H9 (cell line): ENCODE measurements at regions not wholly inside any gene's neighbourhood (a gene's known extent, or its start where the extent isn't known, plus 50 kb on each side); places are given as distances from the start of the nearest gene placed in this dataset.
"Not testable (repeated sequence)": the region's sequence is repeated elsewhere in the genome, so short reads cannot be mapped to it uniquely, and the experiment has no call there.

Source experiments
- DNase-seq: peaks from one replicate; pipeline ENCODE4 v3.0.0-alpha.2; 2017
- H2AFZ ChIP-seq: one replicate; pipeline ENCODE4 v1.6.1; 2013; ENCODE audit warnings: mild to moderate bottlenecking, low read length, control low read depth, moderate library complexity
- H2AK5ac ChIP-seq: 2 replicates; pipeline ENCODE4 v1.6.1; 2013; ENCODE audit warnings: low read length, control low read depth, mixed read lengths; ENCODE audit not compliant: insufficient read length
- H2BK120ac ChIP-seq: one replicate; pipeline ENCODE4 v1.6.1; 2013; ENCODE audit warnings: low read depth, mild to moderate bottlenecking, low read length, control low read depth, inconsistent platforms; ENCODE audit not compliant: poor library complexity, severe bottlenecking
- H2BK12ac ChIP-seq: 2 replicates; pipeline ENCODE4 v1.6.1; 2013; ENCODE audit warnings: low read length, control low read depth, mixed read lengths, low read depth; ENCODE audit not compliant: insufficient read length
- H2BK15ac ChIP-seq: 2 replicates; pipeline ENCODE4 v1.6.1; 2013; ENCODE audit warnings: low read depth, low read length, control low read depth
- H2BK20ac ChIP-seq: one replicate; pipeline ENCODE4 v1.6.1; 2013; ENCODE audit warnings: low read depth, mild to moderate bottlenecking, low read length, control low read depth, inconsistent platforms; ENCODE audit not compliant: poor library complexity, severe bottlenecking
- H2BK5ac ChIP-seq: 2 replicates; pipeline ENCODE4 v1.6.1; 2013; ENCODE audit warnings: low read length, control low read depth, mixed read lengths; ENCODE audit not compliant: insufficient read length
- H3K14ac ChIP-seq: 2 replicates; pipeline ENCODE4 v1.6.1; 2013; ENCODE audit warnings: low read length, control low read depth; ENCODE audit not compliant: insufficient read depth
- H3K18ac ChIP-seq: 2 replicates; pipeline ENCODE4 v1.6.1; 2013; ENCODE audit warnings: low read depth, mild to moderate bottlenecking, mixed read lengths, low read length, control low read depth; ENCODE audit not compliant: insufficient read length
- H3K23ac ChIP-seq: 2 replicates; pipeline ENCODE4 v1.6.1; 2013; ENCODE audit warnings: low read length, control low read depth, mixed read lengths, low read depth; ENCODE audit not compliant: insufficient read length
- H3K23me2 ChIP-seq: 2 replicates; pipeline ENCODE4 v1.6.1; 2013; ENCODE audit warnings: low read depth, mild to moderate bottlenecking, mixed read lengths, low read length, control low read depth; ENCODE audit not compliant: insufficient read length, poor library complexity, severe bottlenecking
- H3K27ac ChIP-seq: 2 replicates; pipeline ENCODE4 v1.5.1; 2013; ENCODE audit warnings: low read length, control low read depth, mixed read lengths, low read depth; ENCODE audit not compliant: insufficient read length
- H3K27me3 ChIP-seq: 2 replicates; pipeline ENCODE4 v1.6.1; 2013; ENCODE audit warnings: low read length, control low read depth, inconsistent platforms; ENCODE audit not compliant: insufficient read depth
- H3K4ac ChIP-seq: 2 replicates; pipeline ENCODE4 v1.6.1; 2013; ENCODE audit warnings: low read depth, mild to moderate bottlenecking, control low read depth, inconsistent platforms, low read length, moderate library complexity
- H3K4me1 ChIP-seq: 2 replicates; pipeline ENCODE4 v1.6.1; 2013; ENCODE audit warnings: low read length, control low read depth, inconsistent platforms; ENCODE audit not compliant: insufficient read depth
- H3K4me2 ChIP-seq: 2 replicates; pipeline ENCODE4 v1.6.1; 2013; ENCODE audit warnings: low read length, control low read depth, mixed read lengths; ENCODE audit not compliant: insufficient read length, insufficient read depth
- H3K56ac ChIP-seq: 2 replicates; pipeline ENCODE4 v1.6.1; 2013; ENCODE audit warnings: low read depth, mild to moderate bottlenecking, mixed read lengths, low read length, control low read depth; ENCODE audit not compliant: insufficient read length
- H3K79me1 ChIP-seq: 2 replicates; pipeline ENCODE4 v1.6.1; 2013; ENCODE audit warnings: low read depth, mild to moderate bottlenecking, moderate library complexity, low read length, control low read depth, inconsistent platforms; ENCODE audit not compliant: insufficient read depth, poor library complexity, severe bottlenecking
- H3K79me2 ChIP-seq: 2 replicates; pipeline ENCODE4 v1.6.1; 2013; ENCODE audit warnings: low read length, control low read depth, inconsistent platforms; ENCODE audit not compliant: insufficient read depth
- H3K9ac ChIP-seq: 2 replicates; pipeline ENCODE4 v1.6.1; 2013; ENCODE audit warnings: low read length, control low read depth, mixed read lengths; ENCODE audit not compliant: insufficient read length; ENCODE audit errors: extremely low read depth
- H3K9me3 ChIP-seq: one replicate; pipeline ENCODE4 v1.6.1; 2013; ENCODE audit warnings: low read depth, low read length, inconsistent platforms; ENCODE audit not compliant: control insufficient read depth
- H3T11ph ChIP-seq: one replicate; pipeline ENCODE4 v1.6.1; 2013; ENCODE audit warnings: mild to moderate bottlenecking, low read length, control low read depth, inconsistent platforms
- H4K20me1 ChIP-seq: one replicate; pipeline ENCODE4 v1.6.1; 2013; ENCODE audit not compliant: control insufficient read depth, insufficient read length, insufficient read depth
- H4K5ac ChIP-seq: 2 replicates; pipeline ENCODE4 v1.6.1; 2013; ENCODE audit warnings: low read depth, mild to moderate bottlenecking, mixed read lengths, low read length, control low read depth; ENCODE audit not compliant: insufficient read length
- H4K8ac ChIP-seq: replicated peaks from 2 replicates; pipeline ENCODE4 v1.6.1; 2013; ENCODE audit warnings: low read length, control low read depth, mixed read lengths, low read depth; ENCODE audit not compliant: insufficient read length
- H4K91ac ChIP-seq: 2 replicates; pipeline ENCODE4 v1.6.1; 2013; ENCODE audit warnings: low read depth, mild to moderate bottlenecking, moderate library complexity, mixed read lengths, low read length, control low read depth; ENCODE audit not compliant: insufficient read length
- H3K27ac Mint-ChIP-seq, 3 experiments: 2 replicates in 2 of 3; 3 replicates in 1 of 3; pipeline ENCODE4 v1.8.0; 2020 to 2021; ENCODE audit warnings: mixed read lengths in 3 of 3, mild to moderate bottlenecking in 1 of 3, moderate library complexity in 1 of 3
- H3K27me3 Mint-ChIP-seq: 2 replicates; pipeline ENCODE4 v1.8.0; 2021; ENCODE audit warnings: low read depth, mild to moderate bottlenecking, moderate library complexity, mixed read lengths
- H3K36me3 Mint-ChIP-seq, 3 experiments: 2 replicates in 2 of 3; 3 replicates in 1 of 3; pipeline ENCODE4 v1.8.0; 2020 to 2021; ENCODE audit warnings: low read depth in 3 of 3, mixed read lengths in 3 of 3; ENCODE audit not compliant: insufficient read depth in 1 of 3
- H3K4me1 Mint-ChIP-seq, 2 experiments: 2 replicates each; pipeline ENCODE4 v1.8.0; 2020; ENCODE audit warnings: mixed read lengths in 2 of 2
- H3K4me3 Mint-ChIP-seq, 2 experiments: 2 replicates in 1 of 2; 3 replicates in 1 of 2; pipeline ENCODE4 v1.8.0; 2020 to 2021; ENCODE audit warnings: mild to moderate bottlenecking in 2 of 2, mixed read lengths in 2 of 2, moderate library complexity in 1 of 2
- H3K9me3 Mint-ChIP-seq, 2 experiments: 2 replicates in 1 of 2; 3 replicates in 1 of 2; pipeline ENCODE4 v1.8.0; 2020; ENCODE audit warnings: mild to moderate bottlenecking in 2 of 2, mixed read lengths in 2 of 2, moderate library complexity in 1 of 2
- WGBS: extraction: QIAGEN DNeasy Blood & Tissue Kit; methylation state at CpG from one replicate; pipeline ENCODE4 v1.1.7; 2013; ENCODE audit warnings: missing lambda C conversion rate, low lambda C conversion rate, mixed read lengths; ENCODE audit not compliant: insufficient read length; ENCODE audit errors: extremely low coverage; 5-methylcytosine and 5-hydroxymethylcytosine counted together
- TF ChIP-seq, protein P1 (sequence below): fragments of 200-600 bp; sonication (generic); conservative IDR thresholded peaks from 3 replicates; pipeline ENCODE4 v1.8.0; 2021; ENCODE audit warnings: antibody characterized with exemption, mild to moderate bottlenecking

GRCh38 chr5:111820072-111820471 is 63.1 kb upstream of the NREP start:
- Mint-ChIP-seq H3K4me1 (no peaks in the 10 kb centered on the region; a peak in 1 of 4 replicates), H3K36me3 (peaks cover 0 to 9% (median 2%) of the 10 kb centered on the region in 3 experiments; a peak in 5 of 7 replicates), H3K4me3 (no peak overlapping the region), H3K27me3 (no peaks in the 10 kb centered on the region), H3K9me3 (peaks cover 0 to 7% of the 10 kb centered on the region in 2 experiments; a peak in 2 of 5 replicates), H3K27ac (peak overlapping the region in 1 of 3 experiments; percentile 20; a peak in 1 of 7 replicates)
- Histone ChIP-seq H2BK20ac (no peak overlapping the region), H4K20me1 (no peaks in the 10 kb centered on the region), H3K4ac (no peak overlapping the region), H2BK12ac (no peak overlapping the region), H4K91ac (no peak overlapping the region), H3K4me1 (no peaks in the 10 kb centered on the region), H2BK5ac (no peak overlapping the region), H3K27me3 (no peaks in the 10 kb centered on the region), H3K23me2 (no peaks in the 10 kb centered on the region), H2AFZ (no peak overlapping the region), H3K79me1 (no peaks in the 10 kb centered on the region), H3K79me2 (no peaks in the 10 kb centered on the region), H2BK120ac (no peak overlapping the region), H3K27ac (no peak overlapping the region), H3T11ph (no peak overlapping the region), H3K9ac (no peak overlapping the region), H3K18ac (no peak overlapping the region), H4K5ac (no peak overlapping the region), H3K9me3 (no peaks in the 10 kb centered on the region), H3K4me2 (no peak overlapping the region), H4K8ac (no peak overlapping the region), H2BK15ac (no peak overlapping the region), H2AK5ac (no peak overlapping the region), H3K56ac (no peak overlapping the region), H3K14ac (no peak overlapping the region), H3K23ac (no peak overlapping the region)
- DNase-seq, result no peak
- TF ChIP-seq, protein P1, sequence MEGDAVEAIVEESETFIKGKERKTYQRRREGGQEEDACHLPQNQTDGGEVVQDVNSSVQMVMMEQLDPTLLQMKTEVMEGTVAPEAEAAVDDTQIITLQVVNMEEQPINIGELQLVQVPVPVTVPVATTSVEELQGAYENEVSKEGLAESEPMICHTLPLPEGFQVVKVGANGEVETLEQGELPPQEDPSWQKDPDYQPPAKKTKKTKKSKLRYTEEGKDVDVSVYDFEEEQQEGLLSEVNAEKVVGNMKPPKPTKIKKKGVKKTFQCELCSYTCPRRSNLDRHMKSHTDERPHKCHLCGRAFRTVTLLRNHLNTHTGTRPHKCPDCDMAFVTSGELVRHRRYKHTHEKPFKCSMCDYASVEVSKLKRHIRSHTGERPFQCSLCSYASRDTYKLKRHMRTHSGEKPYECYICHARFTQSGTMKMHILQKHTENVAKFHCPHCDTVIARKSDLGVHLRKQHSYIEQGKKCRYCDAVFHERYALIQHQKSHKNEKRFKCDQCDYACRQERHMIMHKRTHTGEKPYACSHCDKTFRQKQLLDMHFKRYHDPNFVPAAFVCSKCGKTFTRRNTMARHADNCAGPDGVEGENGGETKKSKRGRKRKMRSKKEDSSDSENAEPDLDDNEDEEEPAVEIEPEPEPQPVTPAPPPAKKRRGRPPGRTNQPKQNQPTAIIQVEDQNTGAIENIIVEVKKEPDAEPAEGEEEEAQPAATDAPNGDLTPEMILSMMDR, result no peak
- WGBS, result no CpG with 5 or more reads among the region's 5 CpGs

- not testable (repeated sequence) for H3K27ac ChIP-seq, H3K4ac ChIP-seq, H3K36me3 Mint-ChIP-seq, H3K9me3 ChIP-seq, H3K4me1 Mint-ChIP-seq, H3K79me1 ChIP-seq, H3K27ac Mint-ChIP-seq, H4K5ac ChIP-seq, H3K56ac ChIP-seq, H3K79me2 ChIP-seq, H2BK12ac ChIP-seq, H2BK20ac ChIP-seq, H3T11ph ChIP-seq, H3K4me2 ChIP-seq, H4K8ac ChIP-seq, H3K27me3 Mint-ChIP-seq, H3K9ac ChIP-seq, H3K27me3 ChIP-seq, H3K23me2 ChIP-seq, H3K14ac ChIP-seq, H3K18ac ChIP-seq, H2AFZ ChIP-seq, H3K4me1 ChIP-seq, H2BK15ac ChIP-seq, H3K23ac ChIP-seq, H4K20me1 ChIP-seq, H4K91ac ChIP-seq, H2BK120ac ChIP-seq, H3K4me3 Mint-ChIP-seq, H2AK5ac ChIP-seq, DNase-seq, H2BK5ac ChIP-seq, H3K9me3 Mint-ChIP-seq
- WGBS, result no CpG with 5 or more reads among the region's 1 CpG
Observed at GRCh38 chr5:111819028-111819427, 62.0 kb upstream of the NREP start.
